ENCODE measurements at regions not wholly inside any gene's neighbourhood (a gene's known extent, or its start where the extent isn't known, plus 50 kb on each side); places are given as distances from the start of the nearest gene placed in this dataset.

DNA sequence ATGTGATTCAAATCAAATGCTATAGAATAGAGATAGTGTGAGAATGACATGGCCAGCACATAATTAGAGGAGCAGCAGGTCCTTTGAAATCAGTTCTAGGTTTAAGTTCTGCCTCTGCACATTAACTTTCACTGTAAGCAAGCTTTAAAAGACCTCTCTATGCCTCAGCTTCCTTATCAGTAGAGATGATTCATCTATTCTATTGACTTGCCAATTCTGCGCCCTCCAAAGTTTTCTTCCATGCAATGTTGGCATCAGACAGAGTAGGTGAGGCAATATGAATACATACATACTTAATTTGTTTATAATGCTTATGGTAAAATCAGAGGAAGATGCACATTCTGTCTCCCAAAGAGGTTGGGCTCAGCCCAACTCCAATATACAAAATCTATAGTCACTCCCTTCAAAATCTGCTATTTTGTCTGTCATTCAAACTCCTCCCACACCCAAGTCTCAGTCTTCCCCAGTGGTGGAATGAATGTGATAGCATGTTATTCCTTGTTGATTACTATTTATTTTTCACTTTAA, 525.5 kb downstream of the RFC3 start:
- TF ChIP-seq, protein P1, sequence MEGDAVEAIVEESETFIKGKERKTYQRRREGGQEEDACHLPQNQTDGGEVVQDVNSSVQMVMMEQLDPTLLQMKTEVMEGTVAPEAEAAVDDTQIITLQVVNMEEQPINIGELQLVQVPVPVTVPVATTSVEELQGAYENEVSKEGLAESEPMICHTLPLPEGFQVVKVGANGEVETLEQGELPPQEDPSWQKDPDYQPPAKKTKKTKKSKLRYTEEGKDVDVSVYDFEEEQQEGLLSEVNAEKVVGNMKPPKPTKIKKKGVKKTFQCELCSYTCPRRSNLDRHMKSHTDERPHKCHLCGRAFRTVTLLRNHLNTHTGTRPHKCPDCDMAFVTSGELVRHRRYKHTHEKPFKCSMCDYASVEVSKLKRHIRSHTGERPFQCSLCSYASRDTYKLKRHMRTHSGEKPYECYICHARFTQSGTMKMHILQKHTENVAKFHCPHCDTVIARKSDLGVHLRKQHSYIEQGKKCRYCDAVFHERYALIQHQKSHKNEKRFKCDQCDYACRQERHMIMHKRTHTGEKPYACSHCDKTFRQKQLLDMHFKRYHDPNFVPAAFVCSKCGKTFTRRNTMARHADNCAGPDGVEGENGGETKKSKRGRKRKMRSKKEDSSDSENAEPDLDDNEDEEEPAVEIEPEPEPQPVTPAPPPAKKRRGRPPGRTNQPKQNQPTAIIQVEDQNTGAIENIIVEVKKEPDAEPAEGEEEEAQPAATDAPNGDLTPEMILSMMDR (IDR thresholded peaks at IDR 0.05), result no peak
- no peak for TF ChIP-seq POLR2A (IDR thresholded peaks at IDR 0.05)
